ENCODE measurements at regions not wholly inside any gene's neighbourhood (a gene's known extent, or its start where the extent isn't known, plus 50 kb on each side); places are given as distances from the start of the nearest gene placed in this dataset.

- FAIRE-seq (no peak), DNase-seq (ENCODE audit: insufficient read length, low spot score) (no peak)
These were observed 401.3 kb downstream of the BRINP1 start for GRCh38 chr9:118967901-118968300.

GRCh38 chr9:118975736-118976135 is 393.5 kb downstream of the BRINP1 start:
- DNase-seq (ENCODE audit: insufficient read length, low spot score) (no peak), FAIRE-seq (no peak)

- FAIRE-seq (no peak), DNase-seq (ENCODE audit: insufficient read length, low spot score) (no peak)
These were observed 393.1 kb downstream of the BRINP1 start for GRCh38 chr9:118976160-118976559.

GRCh38 chr9:118984607-118985006 is 384.6 kb downstream of the BRINP1 start:
- FAIRE-seq = no peak

GRCh38 chr9:118985851-118986250 is 383.4 kb downstream of the BRINP1 start:
- no peak for FAIRE-seq
- no peak for DNase-seq (ENCODE audit: insufficient read length, low spot score)

More at GRCh38 chr9:118984607-118985006, 384.6 kb downstream of the BRINP1 start:
- DNase-seq (ENCODE audit: insufficient read length, low spot score) = no peak

- DNase-seq (ENCODE audit: insufficient read length, low spot score) (no peak), FAIRE-seq (no peak)
These were observed 382.1 kb downstream of the BRINP1 start for GRCh38 chr9:118987167-118987566.

- no peak for DNase-seq (ENCODE audit: insufficient read length, low spot score)
These were observed 378.3 kb downstream of the BRINP1 start for GRCh38 chr9:118990949-118991348.

GRCh38 chr9:118991366-118992285 is 377.6 kb downstream of the BRINP1 start:
- no peak for FAIRE-seq

More at GRCh38 chr9:118990949-118991348, 378.3 kb downstream of the BRINP1 start:
- no peak for FAIRE-seq

GRCh38 chr9:118992813-118993794 is 376.1 kb downstream of the BRINP1 start:
- FAIRE-seq = no peak
- no peak for DNase-seq (ENCODE audit: insufficient read length, low spot score)

More at GRCh38 chr9:118991366-118992285, 377.6 kb downstream of the BRINP1 start:
- no peak for DNase-seq (ENCODE audit: insufficient read length, low spot score)

- no peak for DNase-seq (ENCODE audit: insufficient read length, low spot score)
- FAIRE-seq = no peak
These were observed 375.3 kb downstream of the BRINP1 start for GRCh38 chr9:118993965-118994364.

- no peak for DNase-seq (ENCODE audit: insufficient read length, low spot score)
- FAIRE-seq = no peak
These were observed 366.7 kb downstream of the BRINP1 start for GRCh38 chr9:119002491-119002890.

GRCh38 chr9:119003201-119003611 is 366.0 kb downstream of the BRINP1 start:
- FAIRE-seq (no peak), DNase-seq (ENCODE audit: insufficient read length, low spot score) (no peak)

GRCh38 chr9:119003882-119004617 is 365.2 kb downstream of the BRINP1 start:
- no peak for FAIRE-seq
- no peak for DNase-seq (ENCODE audit: insufficient read length, low spot score)

GRCh38 chr9:119004618-119004990 is 364.6 kb downstream of the BRINP1 start:
- DNase-seq (ENCODE audit: insufficient read length, low spot score) (no peak), FAIRE-seq (no peak)

- no peak for FAIRE-seq
- DNase-seq (ENCODE audit: insufficient read length, low spot score) = no peak
These were observed 364.1 kb downstream of the BRINP1 start for GRCh38 chr9:119005162-119005561.

- FAIRE-seq (no peak), DNase-seq (ENCODE audit: insufficient read length, low spot score) (peak; percentile 1)
These were observed 360.0 kb downstream of the BRINP1 start for GRCh38 chr9:119009249-119009648.

GRCh38 chr9:119020284-119020683 is 349.0 kb downstream of the BRINP1 start:
- FAIRE-seq = no peak

GRCh38 chr9:119020730-119021333 is 348.4 kb downstream of the BRINP1 start:
- FAIRE-seq (no peak), DNase-seq (ENCODE audit: insufficient read length, low spot score) (no peak)

More at GRCh38 chr9:119020284-119020683, 349.0 kb downstream of the BRINP1 start:
- DNase-seq (ENCODE audit: insufficient read length, low spot score) = no peak

- FAIRE-seq (no peak), DNase-seq (ENCODE audit: insufficient read length, low spot score) (no peak)
These were observed 343.1 kb downstream of the BRINP1 start for GRCh38 chr9:119026120-119026519.

All from HTR-8/SVneo (cell line).